ENCODE measurements at regions not wholly inside any gene's neighbourhood (a gene's known extent, or its start where the extent isn't known, plus 50 kb on each side); places are given as distances from the start of the nearest gene placed in this dataset.

DNA sequence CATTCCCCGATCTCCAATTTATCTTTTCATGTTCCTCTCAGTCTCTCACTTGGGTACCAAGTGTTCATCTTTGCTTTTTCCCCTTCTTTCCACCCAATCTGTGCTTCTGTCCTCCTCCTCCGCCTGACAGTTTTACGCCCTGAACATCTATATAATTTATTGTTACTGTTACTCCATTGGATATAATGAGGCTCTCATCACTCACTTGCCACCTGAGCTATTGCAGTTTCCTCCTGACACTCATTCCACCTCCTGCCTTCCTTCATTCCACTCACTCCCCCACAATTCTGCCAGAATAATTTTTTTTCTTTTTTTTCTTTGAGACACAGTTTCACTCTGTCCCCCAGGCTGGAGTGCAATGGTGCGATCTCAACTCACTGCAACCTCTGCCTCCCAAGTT is 77.6 kb upstream of the SORBS2 start (continued):
- TF ChIP-seq NANOG (IDR thresholded peaks at IDR 0.05; ENCODE audit: insufficient read depth, low read depth, low read length, poor library complexity, severe bottlenecking) = no peak

All from H1 (cell line).